ENCODE measurements at regions not wholly inside any gene's neighbourhood (a gene's known extent, or its start where the extent isn't known, plus 50 kb on each side); places are given as distances from the start of the nearest gene placed in this dataset.

DNA sequence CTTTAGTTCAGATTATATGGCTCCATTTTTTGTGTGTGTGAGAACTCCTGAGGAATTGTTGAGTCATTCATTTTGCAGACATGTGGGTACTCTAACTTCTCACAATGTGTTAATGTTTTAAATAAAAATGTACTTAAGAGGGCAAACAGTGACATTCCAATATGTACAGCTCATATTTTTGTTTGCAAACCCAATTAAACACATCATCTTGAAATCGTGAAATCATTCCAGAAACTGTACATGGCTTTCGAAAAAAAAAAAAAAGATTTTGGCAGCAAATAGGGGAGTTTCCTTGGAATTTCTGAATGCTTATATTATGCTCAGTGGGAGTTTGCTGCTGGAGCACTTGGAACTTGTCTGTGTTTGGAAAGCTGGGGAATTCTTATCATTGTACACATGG lies 85.0 kb downstream of the HPGD start:
- FAIRE-seq (no peak), DNase-seq (ENCODE audit: low read depth, low spot score) (no peak)
- Histone ChIP-seq H3K9me3 (ENCODE audit: control insufficient read depth, low read depth, low read length) (no peaks in the 10 kb centered on the region), H2AFZ (ENCODE audit: control insufficient read depth, low read length) (no peak overlapping the region), H3K4me1 (ENCODE audit: control insufficient read depth, extremely low read depth, insufficient read depth, low read length) (no peaks in the 10 kb centered on the region), H3K27ac (ENCODE audit: control insufficient read depth, insufficient read depth, low read length) (no peak overlapping the region), H3K4me2 (ENCODE audit: control insufficient read depth, extremely low read depth, insufficient read depth, low read depth, low read length) (no peak overlapping the region), H4K20me1 (ENCODE audit: control insufficient read depth, extremely low read depth, insufficient read depth, low read length) (no peaks in the 10 kb centered on the region), H3K9ac (ENCODE audit: control insufficient read depth, extremely low read depth, insufficient read depth, low read length) (no peak overlapping the region), H3K4me3 (ENCODE audit: control insufficient read depth in 2 of 3, extremely low read depth in 1 of 3, insufficient read depth in 2 of 3, low read depth in 1 of 3, low read length in 3 of 3) (no peak overlapping the region), H3K36me3 (ENCODE audit: control insufficient read depth in 2 of 2, extremely low read depth in 1 of 2, insufficient read depth in 2 of 2, low read length in 2 of 2) (no peaks in the 10 kb centered on the region), H3K9me1 (ENCODE audit: control insufficient read depth, extremely low read depth, insufficient read depth, low read length) (no peaks in the 10 kb centered on the region), H3K79me2 (ENCODE audit: control insufficient read depth, insufficient read depth, low read length) (no peaks in the 10 kb centered on the region), H3K27me3 (ENCODE audit: control insufficient read depth, extremely low read depth, insufficient read depth, low read length) (no peaks in the 10 kb centered on the region)
- dilution Hi-C loops (cut with MboI; ENCODE audit: extremely low pct_ligation_motif_present, low sequenced_read_pairs) = no loop called here
- TF ChIP-seq, protein P1, sequence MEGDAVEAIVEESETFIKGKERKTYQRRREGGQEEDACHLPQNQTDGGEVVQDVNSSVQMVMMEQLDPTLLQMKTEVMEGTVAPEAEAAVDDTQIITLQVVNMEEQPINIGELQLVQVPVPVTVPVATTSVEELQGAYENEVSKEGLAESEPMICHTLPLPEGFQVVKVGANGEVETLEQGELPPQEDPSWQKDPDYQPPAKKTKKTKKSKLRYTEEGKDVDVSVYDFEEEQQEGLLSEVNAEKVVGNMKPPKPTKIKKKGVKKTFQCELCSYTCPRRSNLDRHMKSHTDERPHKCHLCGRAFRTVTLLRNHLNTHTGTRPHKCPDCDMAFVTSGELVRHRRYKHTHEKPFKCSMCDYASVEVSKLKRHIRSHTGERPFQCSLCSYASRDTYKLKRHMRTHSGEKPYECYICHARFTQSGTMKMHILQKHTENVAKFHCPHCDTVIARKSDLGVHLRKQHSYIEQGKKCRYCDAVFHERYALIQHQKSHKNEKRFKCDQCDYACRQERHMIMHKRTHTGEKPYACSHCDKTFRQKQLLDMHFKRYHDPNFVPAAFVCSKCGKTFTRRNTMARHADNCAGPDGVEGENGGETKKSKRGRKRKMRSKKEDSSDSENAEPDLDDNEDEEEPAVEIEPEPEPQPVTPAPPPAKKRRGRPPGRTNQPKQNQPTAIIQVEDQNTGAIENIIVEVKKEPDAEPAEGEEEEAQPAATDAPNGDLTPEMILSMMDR (optimal IDR thresholded peaks at IDR 0.05 in 1 of 3, IDR thresholded peaks at IDR 0.05 in 1 of 3, conservative IDR thresholded peaks at IDR 0.05 in 1 of 3; ENCODE audit: extremely low read depth in 1 of 3, insufficient read depth in 2 of 3, low read length in 3 of 3) = no peak
- no peak for TF ChIP-seq EZH2 (IDR thresholded peaks at IDR 0.05; ENCODE audit: low read length)

DNA sequence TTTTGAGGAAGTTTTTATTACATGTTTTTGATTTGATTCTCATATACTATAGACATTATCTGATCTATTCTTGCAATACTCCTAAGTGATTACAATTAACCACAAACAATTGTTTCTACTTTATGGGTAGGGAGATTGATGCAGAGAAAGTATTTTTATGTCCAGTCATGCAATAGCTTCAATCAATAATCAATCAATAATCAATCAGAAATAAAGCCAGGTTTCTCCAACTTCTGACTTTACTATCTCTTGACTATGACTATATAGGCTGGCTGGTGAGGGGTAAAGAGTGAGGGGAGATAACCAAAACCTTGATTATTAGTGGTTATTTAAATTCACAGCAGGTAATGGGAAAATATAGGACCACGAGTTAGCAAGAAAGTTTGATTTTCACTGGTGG lies 85.9 kb downstream of the HPGD start:
- no peaks in the 10 kb centered on the region for H4K20me1 ChIP-seq (ENCODE audit: control insufficient read depth, extremely low read depth, insufficient read depth, low read length)
- H3K4me1 ChIP-seq (ENCODE audit: control insufficient read depth, extremely low read depth, insufficient read depth, low read length) = no peaks in the 10 kb centered on the region
- no peaks in the 10 kb centered on the region for H3K9me3 ChIP-seq (ENCODE audit: control insufficient read depth, low read depth, low read length)
- no peaks in the 10 kb centered on the region for H3K79me2 ChIP-seq (ENCODE audit: control insufficient read depth, insufficient read depth, low read length)
- H3K9me1 ChIP-seq (ENCODE audit: control insufficient read depth, extremely low read depth, insufficient read depth, low read length) = no peaks in the 10 kb centered on the region
- TF ChIP-seq, protein P1 (optimal IDR thresholded peaks at IDR 0.05 in 1 of 3, IDR thresholded peaks at IDR 0.05 in 1 of 3, conservative IDR thresholded peaks at IDR 0.05 in 1 of 3; ENCODE audit: extremely low read depth in 1 of 3, insufficient read depth in 2 of 3, low read length in 3 of 3) = no peak
- no peak for TF ChIP-seq EZH2 (IDR thresholded peaks at IDR 0.05; ENCODE audit: low read length)
- H3K9ac ChIP-seq (ENCODE audit: control insufficient read depth, extremely low read depth, insufficient read depth, low read length) = no peak overlapping the region
- no peaks in the 10 kb centered on the region for H3K36me3 ChIP-seq (ENCODE audit: control insufficient read depth in 2 of 2, extremely low read depth in 1 of 2, insufficient read depth in 2 of 2, low read length in 2 of 2)
- H3K4me3 ChIP-seq (ENCODE audit: control insufficient read depth in 2 of 3, extremely low read depth in 1 of 3, insufficient read depth in 2 of 3, low read depth in 1 of 3, low read length in 3 of 3) = no peak overlapping the region
- dilution Hi-C loops (cut with MboI; ENCODE audit: extremely low pct_ligation_motif_present, low sequenced_read_pairs) = no loop called here
- FAIRE-seq (no peak), DNase-seq (ENCODE audit: low read depth, low spot score) (no peak)
- H2AFZ ChIP-seq (ENCODE audit: control insufficient read depth, low read length) = no peak overlapping the region
- H3K4me2 ChIP-seq (ENCODE audit: control insufficient read depth, extremely low read depth, insufficient read depth, low read depth, low read length) = no peak overlapping the region
- no peak overlapping the region for H3K27ac ChIP-seq (ENCODE audit: control insufficient read depth, insufficient read depth, low read length)
- no peaks in the 10 kb centered on the region for H3K27me3 ChIP-seq (ENCODE audit: control insufficient read depth, extremely low read depth, insufficient read depth, low read length)
